ENCODE measurements at regions not wholly inside any gene's neighbourhood (a gene's known extent, or its start where the extent isn't known, plus 50 kb on each side); places are given as distances from the start of the nearest gene placed in this dataset.

GRCh38 chr16:64225696-64226095 is 896.2 kb downstream of the CDH11 start:
- DNase-seq (ENCODE audit: extremely low spot score, insufficient read length, low read depth) (no peak), FAIRE-seq (no peak)

DNA sequence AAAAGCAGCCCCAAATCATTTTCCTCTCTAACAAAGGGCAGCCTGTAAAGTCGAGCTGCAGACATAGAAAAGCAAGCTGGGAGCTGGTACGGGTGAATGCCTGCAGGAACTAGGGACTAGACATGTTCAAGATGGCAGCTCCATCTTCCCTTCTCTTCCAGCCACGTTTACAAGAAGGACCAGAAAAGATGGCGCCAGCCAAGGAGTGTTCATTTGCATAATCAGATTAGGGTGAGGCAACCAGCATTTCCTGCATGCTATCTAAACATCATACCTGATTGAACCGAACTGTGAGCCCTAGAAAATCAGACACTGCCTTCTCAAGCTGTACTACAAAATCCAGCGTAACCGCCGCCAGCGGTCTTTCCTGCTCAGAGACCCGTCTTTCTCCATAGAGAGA is 896.8 kb downstream of the CDH11 start:
- no peak for FAIRE-seq
- no peak for DNase-seq (ENCODE audit: extremely low spot score, insufficient read length, low read depth)

GRCh38 chr16:64217789-64218535 is 903.9 kb downstream of the CDH11 start:
- FAIRE-seq (no peak), DNase-seq (ENCODE audit: extremely low spot score, insufficient read length, low read depth) (no peak)

GRCh38 chr16:64215730-64216129 is 906.1 kb downstream of the CDH11 start:
- FAIRE-seq = no peak
- DNase-seq (ENCODE audit: extremely low spot score, insufficient read length, low read depth) = no peak

GRCh38 chr16:64211331-64211730 is 910.5 kb downstream of the CDH11 start:
- DNase-seq (ENCODE audit: extremely low spot score, insufficient read length, low read depth) (no peak), FAIRE-seq (no peak)

- no peak for DNase-seq (ENCODE audit: extremely low spot score, insufficient read length, low read depth)
Observed at GRCh38 chr16:64206862-64207261, 915.0 kb downstream of the CDH11 start.

DNA sequence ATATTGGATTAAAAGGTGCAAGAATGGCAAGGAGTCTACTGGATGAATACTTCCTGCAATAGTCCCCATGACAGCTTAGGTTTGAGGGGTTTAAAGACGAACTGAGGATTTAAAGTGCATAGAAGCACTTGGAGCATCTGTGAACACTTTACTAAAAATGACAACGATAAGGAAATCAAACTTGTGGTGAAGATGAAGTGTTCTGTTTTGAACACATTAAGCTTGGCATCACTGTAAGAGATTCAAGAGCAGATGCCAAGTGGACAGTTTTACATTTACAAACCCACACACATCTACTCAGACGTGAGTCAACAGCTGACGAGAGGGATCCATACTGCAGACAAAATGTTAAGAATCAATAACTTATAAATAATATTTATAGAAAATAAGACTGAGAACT is 918.7 kb downstream of the CDH11 start:
- no peak for FAIRE-seq
- DNase-seq (ENCODE audit: extremely low spot score, insufficient read length, low read depth) = no peak

More at GRCh38 chr16:64206862-64207261, 915.0 kb downstream of the CDH11 start:
- FAIRE-seq = no peak

- DNase-seq (ENCODE audit: extremely low spot score, insufficient read length, low read depth) (no peak), FAIRE-seq (no peak)
Observed at GRCh38 chr16:64202571-64202970, 919.3 kb downstream of the CDH11 start.

- FAIRE-seq = no peak
- DNase-seq (ENCODE audit: extremely low spot score, insufficient read length, low read depth) = no peak
Observed at GRCh38 chr16:64196444-64196843, 925.4 kb downstream of the CDH11 start.

DNA sequence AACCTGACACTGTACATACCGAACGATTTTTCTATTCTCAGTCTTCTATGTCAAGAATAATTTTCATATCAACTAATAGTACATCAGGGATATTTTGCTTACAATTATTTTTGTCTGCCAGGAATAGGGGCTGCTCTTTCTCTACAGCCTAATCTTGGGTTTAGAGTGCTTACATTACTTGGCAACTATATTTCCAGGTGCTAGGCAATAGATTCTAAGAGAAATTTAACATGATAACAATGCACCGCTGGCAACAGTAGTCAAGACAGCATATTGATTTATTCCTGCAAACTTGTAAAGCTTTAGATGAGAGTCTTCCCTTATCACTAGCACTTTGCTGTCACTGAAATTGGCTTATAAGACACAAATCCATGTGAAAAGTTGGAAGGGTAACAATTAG is 935.9 kb downstream of the CDH11 start:
- FAIRE-seq (no peak), DNase-seq (ENCODE audit: extremely low spot score, insufficient read length, low read depth) (no peak)

DNA sequence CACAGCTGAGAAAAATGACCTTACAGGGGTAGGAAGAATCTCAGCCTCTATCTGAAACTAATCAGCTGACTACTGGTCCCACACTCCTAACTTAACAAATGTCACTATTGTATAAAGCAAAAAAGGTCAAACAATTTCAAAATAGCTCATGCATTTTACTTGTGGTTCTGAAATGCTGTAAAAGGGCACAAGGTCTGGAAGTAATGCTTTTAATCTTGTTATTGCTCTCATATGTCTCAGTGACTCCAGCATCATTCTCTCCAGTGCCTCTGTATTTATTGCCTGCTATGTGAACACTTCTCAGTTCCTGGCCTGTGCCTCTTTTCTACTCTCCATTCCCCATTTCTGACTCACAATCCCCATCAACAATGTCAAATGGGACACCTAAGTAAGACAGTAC is 937.7 kb downstream of the CDH11 start:
- DNase-seq (ENCODE audit: extremely low spot score, insufficient read length, low read depth) (no peak), FAIRE-seq (no peak)

DNA sequence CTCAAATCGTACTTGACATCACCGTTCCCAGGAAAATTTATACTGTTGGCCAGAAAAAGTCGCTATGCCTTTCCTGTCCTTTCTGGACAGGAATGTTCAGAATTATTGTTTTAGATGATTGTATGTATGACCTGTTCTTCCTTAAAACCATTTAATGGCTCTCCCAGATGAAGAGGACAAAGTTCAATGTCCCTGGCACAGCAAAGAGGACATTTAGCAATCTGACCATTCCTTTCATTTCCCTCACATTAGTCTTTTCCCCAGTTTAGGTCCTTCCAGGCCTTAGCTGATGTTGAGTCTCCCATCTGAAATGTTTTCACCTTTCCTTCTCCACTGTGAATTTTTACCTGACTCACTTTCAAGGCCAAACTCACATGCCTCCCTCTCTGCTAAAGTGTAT is 938.9 kb downstream of the CDH11 start:
- DNase-seq (ENCODE audit: extremely low spot score, insufficient read length, low read depth) (no peak), FAIRE-seq (no peak)

DNA sequence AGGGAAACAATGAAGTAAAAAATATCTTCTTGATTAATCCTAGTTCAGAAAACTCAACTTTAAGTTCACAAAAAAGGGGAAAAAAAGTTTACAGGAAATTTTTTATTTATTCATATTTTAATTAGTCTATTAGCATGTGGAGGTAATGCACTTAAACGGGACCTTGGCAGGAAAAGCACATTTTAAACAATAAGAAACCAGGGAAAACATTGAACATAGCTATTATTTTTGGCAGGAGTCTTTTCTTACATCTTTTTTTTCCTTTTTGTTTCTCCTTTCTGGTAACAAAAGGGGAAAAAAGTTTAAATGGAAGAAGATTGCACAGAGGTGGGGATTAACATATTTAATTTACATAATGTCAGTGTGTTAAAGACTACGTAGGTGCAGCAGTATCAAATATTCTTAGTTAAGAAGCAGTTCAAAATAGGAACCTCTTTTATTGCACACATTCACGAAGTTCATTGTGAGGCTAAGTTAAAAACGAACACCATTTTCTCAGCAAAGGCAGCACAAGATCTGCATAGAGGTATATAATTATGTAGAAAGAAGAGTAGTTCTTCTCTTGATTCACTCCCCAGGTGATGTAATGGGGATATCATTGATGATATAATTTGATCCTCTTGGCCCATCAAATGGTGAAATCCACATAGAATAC is 940.5 kb downstream of the CDH11 start:
- FAIRE-seq = no peak
- DNase-seq (ENCODE audit: extremely low spot score, insufficient read length, low read depth) = no peak

DNA sequence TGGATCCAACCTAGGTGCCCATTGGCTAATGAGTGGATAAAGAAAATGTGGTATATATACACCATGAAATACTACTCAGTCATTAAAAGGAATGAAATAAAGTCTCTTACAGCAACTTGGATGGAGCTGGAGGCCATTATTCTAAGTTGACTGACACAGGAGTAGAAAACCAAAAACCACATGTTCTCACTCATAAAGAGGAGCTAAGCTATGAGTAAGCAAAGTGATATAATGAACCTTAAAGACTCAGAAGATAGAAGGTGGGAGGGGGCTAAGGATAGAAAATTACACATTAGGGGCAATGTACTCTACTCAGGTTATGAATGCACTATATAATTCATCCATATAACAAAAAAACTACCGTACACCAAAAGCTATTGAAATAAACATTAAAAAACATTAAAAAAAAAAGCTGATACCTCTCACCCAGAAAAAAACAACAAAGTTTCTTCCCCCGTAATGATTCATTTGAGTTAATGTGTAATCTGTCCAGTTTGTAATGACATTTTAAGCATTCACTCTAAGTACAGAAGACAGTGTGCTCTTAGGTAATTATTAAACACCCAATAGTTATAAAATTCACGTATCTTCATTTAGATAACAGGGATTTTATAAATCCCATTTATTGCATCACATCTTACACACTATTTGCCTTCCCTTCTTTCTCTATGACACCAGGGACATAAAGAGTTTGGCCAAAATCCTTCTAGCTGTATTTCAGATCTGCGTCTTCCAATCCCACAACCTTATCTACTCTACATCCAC is 941.5 kb downstream of the CDH11 start:
- FAIRE-seq = no peak
- DNase-seq (ENCODE audit: extremely low spot score, insufficient read length, low read depth) = no peak

GRCh38 chr16:64174327-64174726 is 947.5 kb downstream of the CDH11 start:
- FAIRE-seq (no peak), DNase-seq (ENCODE audit: extremely low spot score, insufficient read length, low read depth) (no peak)

GRCh38 chr16:64172652-64173051 is 949.2 kb downstream of the CDH11 start:
- FAIRE-seq (no peak), DNase-seq (ENCODE audit: extremely low spot score, insufficient read length, low read depth) (no peak)

GRCh38 chr16:64172226-64172625 is 949.6 kb downstream of the CDH11 start:
- FAIRE-seq = no peak
- no peak for DNase-seq (ENCODE audit: extremely low spot score, insufficient read length, low read depth)

DNA sequence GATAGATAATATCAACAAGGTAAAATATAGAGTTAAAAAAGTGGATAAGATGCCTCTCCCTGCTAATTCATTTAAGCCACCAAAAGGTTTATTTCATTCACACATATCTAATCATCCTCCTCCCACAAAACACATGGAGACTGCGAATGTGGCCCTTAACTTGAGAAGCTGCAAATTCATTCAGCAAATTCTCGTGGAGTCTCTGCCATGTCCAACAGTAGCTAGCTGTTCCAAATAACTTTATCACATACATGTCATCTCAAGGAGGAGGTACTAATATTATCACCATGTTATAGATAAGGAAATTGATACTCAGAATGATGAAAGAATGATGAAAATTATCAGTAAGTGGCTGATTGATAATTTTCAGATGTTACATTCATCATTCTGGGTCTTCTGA is 950.2 kb downstream of the CDH11 start:
- no peak for FAIRE-seq
- DNase-seq (ENCODE audit: extremely low spot score, insufficient read length, low read depth) = no peak

DNA sequence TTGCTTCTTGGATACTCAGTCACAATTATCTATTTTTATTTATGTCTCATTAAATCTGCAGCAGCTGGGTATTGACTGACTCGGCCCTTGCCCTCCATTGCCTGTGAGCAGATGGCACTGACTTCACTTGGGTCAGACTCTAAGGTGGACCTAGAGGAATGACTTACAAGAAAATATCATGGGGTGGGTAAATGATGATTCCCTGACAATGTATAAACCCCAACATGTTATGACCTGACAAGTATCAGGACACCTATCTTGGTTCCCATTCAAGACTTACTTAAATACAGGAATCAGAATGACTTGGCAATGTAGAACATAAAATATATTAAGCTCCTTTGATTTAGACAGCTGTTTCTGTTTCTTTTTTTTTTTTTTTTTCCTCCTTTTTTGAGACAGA is 953.5 kb downstream of the CDH11 start:
- FAIRE-seq = no peak
- no peak for DNase-seq (ENCODE audit: extremely low spot score, insufficient read length, low read depth)

DNA sequence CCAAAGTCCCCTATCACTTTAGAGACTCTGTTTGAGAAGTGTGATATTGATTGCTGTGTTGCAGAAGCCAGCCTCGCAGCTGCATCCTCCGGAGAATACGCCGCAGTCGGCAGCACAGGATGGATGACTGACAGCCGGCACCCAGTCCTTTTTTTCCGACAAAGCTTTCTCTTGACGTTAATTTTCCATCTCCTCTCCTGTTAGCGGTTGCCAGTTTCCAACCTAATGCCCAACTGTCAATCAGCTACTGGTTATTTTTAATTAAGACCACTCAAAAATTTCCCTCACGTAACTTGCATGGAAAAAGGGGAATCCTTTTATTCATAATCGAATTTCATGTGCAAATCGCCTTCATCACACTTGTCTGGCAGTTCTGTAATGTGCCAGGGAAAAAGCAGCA is 953.9 kb downstream of the CDH11 start:
- FAIRE-seq (no peak), DNase-seq (ENCODE audit: extremely low spot score, insufficient read length, low read depth) (no peak)

GRCh38 chr16:64165368-64165767 is 956.5 kb downstream of the CDH11 start:
- DNase-seq (ENCODE audit: extremely low spot score, insufficient read length, low read depth) (no peak), FAIRE-seq (no peak)
